Calu3 (cell line): ENCODE measurements at regions not wholly inside any gene's neighbourhood (a gene's known extent, or its start where the extent isn't known, plus 50 kb on each side); places are given as distances from the start of the nearest gene placed in this dataset.

ENCODE experiments used
- BruUV-seq: library from RNA; stranded (reverse); fragments of 400-500 nt; replicated peaks from 2 replicates; lab custom pipeline; 2021; lab: Mats Ljungman, UMichigan
- CTCF ChIA-PET: fragments of 300-600 bp; sonication (Branson Sonifier 250); formaldehyde crosslinking; loops from one replicate; lab custom pipeline; 2022; ENCODE audit warnings: antibody characterized with exemption; lab: Charles Lee
- DNase-seq: peaks from one replicate; pipeline ENCODE4 v3.0.0; 2022
- H3K27ac Mint-ChIP-seq: one replicate; pipeline ENCODE4 v1.8.0; 2022; ENCODE audit warnings: mixed read lengths; ENCODE audit not compliant: unreplicated experiment
- H3K27me3 Mint-ChIP-seq: one replicate; pipeline ENCODE4 v1.8.0; 2022; ENCODE audit warnings: mixed read lengths; ENCODE audit not compliant: unreplicated experiment
- H3K36me3 Mint-ChIP-seq: one replicate; pipeline ENCODE4 v1.8.0; 2022; ENCODE audit warnings: mild to moderate bottlenecking, moderate library complexity, mixed read lengths; ENCODE audit not compliant: insufficient read depth, unreplicated experiment
- H3K4me1 Mint-ChIP-seq: one replicate; pipeline ENCODE4 v1.8.0; 2022; ENCODE audit warnings: mild to moderate bottlenecking, low read depth, mixed read lengths; ENCODE audit not compliant: unreplicated experiment
- H3K4me3 Mint-ChIP-seq: one replicate; pipeline ENCODE4 v1.8.0; 2022; ENCODE audit warnings: mild to moderate bottlenecking, low read depth, moderate library complexity, mixed read lengths; ENCODE audit not compliant: unreplicated experiment
- H3K9me3 Mint-ChIP-seq: one replicate; pipeline ENCODE4 v1.8.0; 2022; ENCODE audit warnings: low read depth, mixed read lengths; ENCODE audit not compliant: unreplicated experiment
- CTCF ChIP-seq: fragments of 200-600 bp; IDR thresholded peaks from one replicate; pipeline ENCODE4 v1.8.0; 2022; ENCODE audit warnings: antibody characterized with exemption; ENCODE audit not compliant: unreplicated experiment
- intact Hi-C: fragments of 100-400 bp; cut with micrococcal nuclease; formaldehyde crosslinking; loops from one replicate; pipeline ENCODE4 v1.10.0; 2022; ENCODE audit not compliant: unreplicated experiment

GRCh38 chr14:71536015-71536740, 396.1 kb upstream of the RGS6 start:
- BruUV-seq, result no TSS peak
- no peak for TF ChIP-seq CTCF
- CTCF ChIA-PET, result no interaction called here
- no peak for DNase-seq
- H3K4me3 Mint-ChIP-seq, result no peak overlapping the region
- no peaks in the 10 kb centered on the region for H3K4me1 Mint-ChIP-seq
- intact Hi-C loops, result no loop called here
- H3K36me3 Mint-ChIP-seq, result no peaks in the 10 kb centered on the region
- H3K27me3 Mint-ChIP-seq, result no peaks in the 10 kb centered on the region
- no peaks in the 10 kb centered on the region for H3K9me3 Mint-ChIP-seq
- H3K27ac Mint-ChIP-seq, result no peak overlapping the region

- TF ChIP-seq CTCF, result no peak
- BruUV-seq, result no TSS peak
- H3K9me3 Mint-ChIP-seq, result no peaks in the 10 kb centered on the region
- no peak overlapping the region for H3K4me3 Mint-ChIP-seq
- H3K27me3 Mint-ChIP-seq, result no peaks in the 10 kb centered on the region
- CTCF ChIA-PET, result no interaction called here
- intact Hi-C loops, result no loop called here
- no peaks in the 10 kb centered on the region for H3K36me3 Mint-ChIP-seq
- no peak for DNase-seq
- H3K27ac Mint-ChIP-seq, result no peak overlapping the region
- no peaks in the 10 kb centered on the region for H3K4me1 Mint-ChIP-seq
Measured at GRCh38 chr14:71536927-71537772, 395.1 kb upstream of the RGS6 start.

- BruUV-seq, result no TSS peak
- no peak for TF ChIP-seq CTCF
- Mint-ChIP-seq H3K36me3 (no peaks in the 10 kb centered on the region), H3K4me1 (no peaks in the 10 kb centered on the region), H3K27ac (no peak overlapping the region), H3K27me3 (no peaks in the 10 kb centered on the region), H3K9me3 (no peaks in the 10 kb centered on the region), H3K4me3 (no peak overlapping the region)
- intact Hi-C loops, result no loop called here
- CTCF ChIA-PET, result no interaction called here
- no peak for DNase-seq
Measured at GRCh38 chr14:71538288-71538687, 393.9 kb upstream of the RGS6 start.

- BruUV-seq, result no TSS peak
- Mint-ChIP-seq H3K27me3 (no peaks in the 10 kb centered on the region), H3K9me3 (no peaks in the 10 kb centered on the region), H3K4me1 (no peaks in the 10 kb centered on the region), H3K36me3 (no peaks in the 10 kb centered on the region), H3K4me3 (no peak overlapping the region), H3K27ac (no peak overlapping the region)
- CTCF ChIA-PET, result no interaction called here
- intact Hi-C loops, result no loop called here
- DNase-seq, result no peak
- no peak for TF ChIP-seq CTCF
Measured at GRCh38 chr14:71538938-71539649, 393.1 kb upstream of the RGS6 start.
